Trophoblast cell (in vitro differentiated cells and primary cell): ENCODE measurements at regions not wholly inside any gene's neighbourhood (a gene's known extent, or its start where the extent isn't known, plus 50 kb on each side); places are given as distances from the start of the nearest gene placed in this dataset.

Experiments used
- DNase-seq, 2 donors: peaks; one replicate each; pipeline ENCODE4 v3.0.0-alpha.2; 2016
- H2AFZ ChIP-seq: 2 replicates; pipeline ENCODE4 v1.6.1; 2013; ENCODE audit warnings: low read length, moderate library complexity, mild to moderate bottlenecking; ENCODE audit not compliant: insufficient read depth, poor library complexity
- H2AK5ac ChIP-seq: 2 replicates; pipeline ENCODE4 v1.6.1; 2013; ENCODE audit warnings: mild to moderate bottlenecking, low read length
- H2BK120ac ChIP-seq: 2 replicates; pipeline ENCODE4 v1.6.1; 2013; ENCODE audit warnings: low read length, mild to moderate bottlenecking, moderate library complexity; ENCODE audit not compliant: insufficient read depth, poor library complexity
- H2BK12ac ChIP-seq: 2 replicates; pipeline ENCODE4 v1.6.1; 2013; ENCODE audit warnings: mild to moderate bottlenecking, low read length, moderate library complexity
- H2BK5ac ChIP-seq: 2 replicates; pipeline ENCODE4 v1.6.1; 2013; ENCODE audit warnings: low read length, low read depth, moderate library complexity, mild to moderate bottlenecking; ENCODE audit not compliant: poor library complexity
- H3K14ac ChIP-seq: 2 replicates; pipeline ENCODE4 v1.6.1; 2013; ENCODE audit warnings: mild to moderate bottlenecking, low read length
- H3K18ac ChIP-seq: 2 replicates; pipeline ENCODE4 v1.6.1; 2013; ENCODE audit warnings: mild to moderate bottlenecking, low read length
- H3K23ac ChIP-seq: 2 replicates; pipeline ENCODE4 v1.6.1; 2013; ENCODE audit warnings: low read length
- H3K27ac ChIP-seq: 2 replicates; pipeline ENCODE4 v1.5.1; 2013; ENCODE audit warnings: low read depth, mild to moderate bottlenecking, inconsistent platforms, low read length, moderate library complexity
- H3K27me3 ChIP-seq: 2 replicates; pipeline ENCODE4 v1.6.1; 2013; ENCODE audit warnings: inconsistent platforms, mild to moderate bottlenecking, low read length, moderate library complexity; ENCODE audit not compliant: insufficient read depth
- H3K36me3 ChIP-seq, 2 experiments: 1 replicate in 1 of 2; 2 replicates in 1 of 2; pipeline ENCODE4 v1.6.1; 2013; ENCODE audit warnings: low read length in 2 of 2, mild to moderate bottlenecking in 2 of 2, moderate library complexity in 1 of 2; ENCODE audit not compliant: insufficient read depth in 2 of 2, control insufficient read depth in 1 of 2
- H3K4ac ChIP-seq: 2 replicates; pipeline ENCODE4 v1.6.1; 2013; ENCODE audit warnings: low read depth, mild to moderate bottlenecking, low read length, moderate library complexity
- H3K4me1 ChIP-seq, 2 experiments: 1 replicate in 1 of 2; 2 replicates in 1 of 2; pipeline ENCODE4 v1.6.1; 2013; ENCODE audit warnings: low read length in 2 of 2, mild to moderate bottlenecking in 2 of 2, moderate library complexity in 1 of 2; ENCODE audit not compliant: insufficient read depth in 2 of 2, control insufficient read depth in 1 of 2
- H3K4me2 ChIP-seq: 2 replicates; pipeline ENCODE4 v1.6.1; 2013; ENCODE audit warnings: inconsistent platforms, mild to moderate bottlenecking, low read length, moderate library complexity
- H3K4me3 ChIP-seq: 2 replicates; pipeline ENCODE4 v1.5.1; 2013; ENCODE audit warnings: mild to moderate bottlenecking, low read depth, low read length, inconsistent platforms
- H3K79me1 ChIP-seq: one replicate; pipeline ENCODE4 v1.6.1; 2013; ENCODE audit warnings: low read length
- H3K79me2 ChIP-seq: 2 replicates; pipeline ENCODE4 v1.6.1; 2013; ENCODE audit warnings: low read length, mild to moderate bottlenecking; ENCODE audit not compliant: control insufficient read depth, insufficient read depth, poor library complexity
- H3K9ac ChIP-seq: 2 replicates; pipeline ENCODE4 v1.6.1; 2013; ENCODE audit warnings: mild to moderate bottlenecking, low read length
- H3K9me3 ChIP-seq: 2 replicates; pipeline ENCODE4 v1.6.1; 2013; ENCODE audit warnings: low read depth, mild to moderate bottlenecking, control low read depth, inconsistent platforms, low read length; ENCODE audit not compliant: insufficient read depth
- H4K12ac ChIP-seq: 2 replicates; pipeline ENCODE4 v1.6.1; 2013; ENCODE audit warnings: low read depth, mild to moderate bottlenecking, low read length, moderate library complexity
- H4K8ac ChIP-seq: 2 replicates; pipeline ENCODE4 v1.6.1; 2013; ENCODE audit warnings: low read depth, mild to moderate bottlenecking, low read length, moderate library complexity
- H4K91ac ChIP-seq: one replicate; pipeline ENCODE4 v1.6.1; 2013; ENCODE audit warnings: low read depth, mild to moderate bottlenecking, low read length, moderate library complexity
- WGBS: extraction: QIAGEN DNeasy Blood & Tissue Kit; methylation state at CpG from one replicate; pipeline ENCODE4 v1.1.7; 2013; ENCODE audit warnings: missing lambda C conversion rate; ENCODE audit not compliant: insufficient read length, insufficient coverage; ENCODE audit errors: extremely low coverage; 5-methylcytosine and 5-hydroxymethylcytosine counted together

DNA sequence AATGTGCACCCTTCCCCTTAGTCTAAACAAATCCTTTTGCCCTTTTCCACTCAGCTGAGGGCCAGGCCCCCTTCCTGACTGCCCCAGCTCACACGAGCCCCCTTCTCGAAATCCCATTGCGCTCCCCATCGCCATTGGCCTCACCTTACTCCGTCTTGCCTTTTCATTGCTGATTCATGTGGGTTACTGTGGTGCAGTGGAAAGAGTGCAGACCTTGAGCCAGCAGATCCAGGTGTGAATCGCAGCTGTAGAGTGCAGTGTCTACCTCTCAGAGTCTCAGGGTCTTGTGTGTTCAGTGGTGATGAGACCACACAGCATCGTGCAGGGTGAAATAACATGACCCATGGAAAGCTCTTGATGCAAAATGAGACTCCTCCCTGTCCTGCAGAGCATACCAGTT lies 132.4 kb upstream of the APCDD1 start:
- Histone ChIP-seq H2BK120ac (no peak overlapping the region), H3K27ac (no peak overlapping the region), H3K9me3 (peaks cover 3% of the 10 kb centered on the region), H3K79me1 (no peaks in the 10 kb centered on the region), H3K4me3 (no peak overlapping the region), H3K9ac (no peak overlapping the region), H2AK5ac (no peak overlapping the region), H3K27me3 (no peaks in the 10 kb centered on the region), H3K4me1 (no peaks in the 10 kb centered on the region), H3K79me2 (no peaks in the 10 kb centered on the region), H3K23ac (no peak overlapping the region), H4K91ac (no peak overlapping the region), H3K4me2 (no peak overlapping the region), H3K36me3 (no peaks in the 10 kb centered on the region), H3K14ac (no peak overlapping the region), H4K8ac (no peak overlapping the region), H3K18ac (no peak overlapping the region), H3K4ac (no peak overlapping the region), H2AFZ (no peak overlapping the region), H2BK12ac (no peak overlapping the region), H2BK5ac (no peak overlapping the region), H4K12ac (no peak overlapping the region)
- no CpG with 5 or more reads among the region's 7 CpGs for WGBS
- DNase-seq = no peak

DNA sequence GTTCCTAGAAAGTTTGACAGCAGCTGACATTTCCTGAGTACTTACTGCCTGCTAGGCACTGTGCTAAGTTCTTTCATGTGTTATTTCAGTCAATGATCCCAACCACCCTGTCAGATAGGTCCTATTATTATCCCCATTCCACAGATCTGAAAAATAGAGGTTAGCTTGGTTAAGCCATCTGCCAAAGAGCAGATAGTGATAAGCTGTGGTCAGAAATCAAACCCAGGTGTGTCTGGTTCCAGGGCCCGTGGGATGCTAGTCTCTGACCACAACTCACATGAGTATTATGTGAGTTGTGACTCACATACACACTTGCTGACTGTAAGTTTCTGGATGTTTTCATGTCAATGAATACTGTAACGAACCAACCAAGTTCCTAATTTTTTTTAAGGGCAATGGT lies 132.0 kb upstream of the APCDD1 start:
- H3K27ac ChIP-seq = no peak overlapping the region
- no peak overlapping the region for H4K8ac ChIP-seq
- H3K18ac ChIP-seq = no peak overlapping the region
- H3K14ac ChIP-seq = no peak overlapping the region
- H3K27me3 ChIP-seq = no peaks in the 10 kb centered on the region
- no peak overlapping the region for H3K4me3 ChIP-seq
- no peak overlapping the region for H2BK12ac ChIP-seq
- no peak overlapping the region for H3K9ac ChIP-seq
- H3K4me2 ChIP-seq = no peak overlapping the region
- no CpG with 5 or more reads among the region's 2 CpGs for WGBS
- no peak overlapping the region for H2BK5ac ChIP-seq
- no peak overlapping the region for H2BK120ac ChIP-seq
- no peak for DNase-seq
- no peak overlapping the region for H4K91ac ChIP-seq
- H3K79me1 ChIP-seq = no peaks in the 10 kb centered on the region
- no peak overlapping the region for H2AK5ac ChIP-seq
- no peaks in the 10 kb centered on the region for H3K79me2 ChIP-seq
- H2AFZ ChIP-seq = no peak overlapping the region
- H3K4me1 ChIP-seq = no peaks in the 10 kb centered on the region
- H3K9me3 ChIP-seq = no peaks in the 10 kb centered on the region
- no peak overlapping the region for H4K12ac ChIP-seq
- H3K4ac ChIP-seq = no peak overlapping the region
- no peaks in the 10 kb centered on the region for H3K36me3 ChIP-seq
- H3K23ac ChIP-seq = no peak overlapping the region

DNA sequence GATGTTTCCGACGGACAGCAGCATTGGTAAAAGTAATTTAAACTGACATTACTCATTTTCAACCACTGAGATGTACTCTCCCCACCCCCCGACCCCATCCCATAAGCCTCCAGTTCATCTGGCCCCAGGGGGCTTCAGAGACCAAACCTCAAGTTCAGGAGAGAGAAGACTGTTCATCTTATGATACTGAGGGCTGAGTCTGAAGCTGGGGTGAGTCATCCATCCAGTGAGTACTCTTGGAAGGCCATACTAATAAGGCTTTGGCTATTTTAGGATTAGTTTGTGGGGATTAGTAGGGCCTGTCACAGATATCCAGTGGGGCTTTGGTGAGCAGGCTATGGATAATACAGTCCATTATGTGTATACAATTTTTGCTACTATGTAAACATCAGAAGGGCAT lies 125.3 kb upstream of the APCDD1 start:
- no CpG with 5 or more reads among the region's 3 CpGs for WGBS

DNA sequence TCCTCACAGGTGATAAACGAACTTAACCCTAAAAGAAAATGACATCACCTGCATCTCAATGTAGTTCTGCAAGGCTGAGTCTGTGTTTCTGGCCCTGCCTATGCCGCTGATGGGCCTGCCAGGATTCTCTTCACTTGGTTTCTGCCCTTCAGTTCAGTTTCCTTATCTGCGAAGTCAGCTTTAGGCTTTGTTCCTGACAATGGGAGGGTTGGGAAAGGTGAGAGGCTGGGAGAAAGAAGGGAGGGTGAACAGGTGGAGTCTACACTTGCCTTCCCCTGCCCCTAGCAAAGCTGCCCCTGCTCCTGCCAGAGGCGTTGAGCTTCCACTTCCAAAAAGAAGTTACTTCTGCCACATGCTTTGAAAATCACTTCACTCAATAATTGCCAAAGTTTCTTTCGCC lies 124.0 kb upstream of the APCDD1 start:
- no peaks in the 10 kb centered on the region for H3K4me1 ChIP-seq
- no peaks in the 10 kb centered on the region for H3K36me3 ChIP-seq
- H3K9ac ChIP-seq = no peak overlapping the region
- no peak overlapping the region for H3K4me2 ChIP-seq
- no peak overlapping the region for H3K4me3 ChIP-seq
- H2AK5ac ChIP-seq = no peak overlapping the region
- H2BK5ac ChIP-seq = no peak overlapping the region
- H3K14ac ChIP-seq = no peak overlapping the region
- no peak overlapping the region for H2BK12ac ChIP-seq
- H2BK120ac ChIP-seq = no peak overlapping the region
- H4K91ac ChIP-seq = no peak overlapping the region
- H3K79me2 ChIP-seq = no peaks in the 10 kb centered on the region
- H3K79me1 ChIP-seq = no peaks in the 10 kb centered on the region
- peak overlapping the region; percentile 40 for H3K23ac ChIP-seq
- no peaks in the 10 kb centered on the region for H3K9me3 ChIP-seq
- no peak overlapping the region for H2AFZ ChIP-seq
- H4K12ac ChIP-seq = no peak overlapping the region
- H3K27ac ChIP-seq = no peak overlapping the region
- H3K4ac ChIP-seq = no peak overlapping the region
- no peaks in the 10 kb centered on the region for H3K27me3 ChIP-seq
- no peak for DNase-seq
- WGBS = no CpG with 5 or more reads among the region's 5 CpGs
- no peak overlapping the region for H3K18ac ChIP-seq
- H4K8ac ChIP-seq = no peak overlapping the region

More for the DNA sequence above, 125.3 kb upstream of the APCDD1 start:
- no peak overlapping the region for H3K14ac ChIP-seq
- no peaks in the 10 kb centered on the region for H3K79me1 ChIP-seq
- no peaks in the 10 kb centered on the region for H3K9me3 ChIP-seq
- no peak overlapping the region for H3K4ac ChIP-seq
- no peak overlapping the region for H2AFZ ChIP-seq
- no peak overlapping the region for H4K12ac ChIP-seq
- no peak overlapping the region for H3K27ac ChIP-seq
- no peaks in the 10 kb centered on the region for H3K4me1 ChIP-seq
- H3K27me3 ChIP-seq = no peaks in the 10 kb centered on the region
- H3K23ac ChIP-seq = no peak overlapping the region
- H2BK5ac ChIP-seq = no peak overlapping the region
- no peak overlapping the region for H2AK5ac ChIP-seq
- no peak overlapping the region for H3K9ac ChIP-seq
- H3K79me2 ChIP-seq = no peaks in the 10 kb centered on the region
- H3K4me2 ChIP-seq = no peak overlapping the region
- H2BK120ac ChIP-seq = no peak overlapping the region
- DNase-seq = no peak
- no peaks in the 10 kb centered on the region for H3K36me3 ChIP-seq
- H3K4me3 ChIP-seq = no peak overlapping the region
- H2BK12ac ChIP-seq = no peak overlapping the region
- H4K91ac ChIP-seq = no peak overlapping the region
- no peak overlapping the region for H3K18ac ChIP-seq
- no peak overlapping the region for H4K8ac ChIP-seq
